Osteoblast (primary cell): ENCODE measurements at regions not wholly inside any gene's neighbourhood (a gene's known extent, or its start where the extent isn't known, plus 50 kb on each side); places are given as distances from the start of the nearest gene placed in this dataset.

Experiments
- DNase-seq: peaks from one replicate; pipeline ENCODE4 v3.0.0; 2011; ENCODE audit warnings: low spot score, mixed read lengths; ENCODE audit not compliant: insufficient read length; ENCODE audit errors: missing footprints
- H2AFZ ChIP-seq: 2 replicates; pipeline ENCODE4 v1.6.0; 2011; ENCODE audit warnings: mild to moderate bottlenecking, low read length
- H3K27ac ChIP-seq: 2 replicates; pipeline ENCODE4 v1.5.1; 2011; ENCODE audit warnings: mild to moderate bottlenecking, low read depth, low read length, moderate library complexity
- H3K27me3 ChIP-seq: 2 replicates; pipeline ENCODE4 v1.6.0; 2012; ENCODE audit warnings: mild to moderate bottlenecking, control low read depth, inconsistent platforms, low read length, moderate library complexity; ENCODE audit not compliant: insufficient read depth
- H3K36me3 ChIP-seq: 2 replicates; pipeline ENCODE4 v1.5.1; 2011; ENCODE audit warnings: mild to moderate bottlenecking, low read length, control low read depth, moderate library complexity; ENCODE audit not compliant: insufficient read depth
- H3K4me1 ChIP-seq: 2 replicates; pipeline ENCODE4 v1.5.1; 2011; ENCODE audit warnings: mild to moderate bottlenecking, low read length, control low read depth, moderate library complexity; ENCODE audit not compliant: insufficient read depth
- H3K4me2 ChIP-seq: 2 replicates; pipeline ENCODE4 v1.6.0; 2011; ENCODE audit warnings: mild to moderate bottlenecking, low read length; ENCODE audit not compliant: insufficient read depth
- H3K4me3 ChIP-seq: fragments of 200-600 bp; sonication (generic); 3 replicates; pipeline ENCODE4 v1.5.1; 2012; ENCODE audit warnings: mild to moderate bottlenecking, low read length, inconsistent platforms; ENCODE audit not compliant: insufficient read depth
- H3K79me2 ChIP-seq: 2 replicates; pipeline ENCODE4 v1.6.0; 2012; ENCODE audit warnings: mild to moderate bottlenecking, low read length, control low read depth, inconsistent platforms; ENCODE audit not compliant: insufficient read depth
- H3K9me3 ChIP-seq: 2 replicates; pipeline ENCODE4 v1.5.1; 2011; ENCODE audit warnings: low read depth, low read length, control low read depth
- H4K20me1 ChIP-seq: 2 replicates; pipeline ENCODE4 v1.6.0; 2012; ENCODE audit warnings: mild to moderate bottlenecking, low read length, control low read depth; ENCODE audit not compliant: insufficient read depth
- TF ChIP-seq, protein P1 (sequence below): IDR thresholded peaks from 2 replicates; pipeline ENCODE4 v1.5.1; 2011; ENCODE audit warnings: mild to moderate bottlenecking, low read depth, low read length, moderate library complexity; ENCODE audit errors: extremely low read depth

DNA sequence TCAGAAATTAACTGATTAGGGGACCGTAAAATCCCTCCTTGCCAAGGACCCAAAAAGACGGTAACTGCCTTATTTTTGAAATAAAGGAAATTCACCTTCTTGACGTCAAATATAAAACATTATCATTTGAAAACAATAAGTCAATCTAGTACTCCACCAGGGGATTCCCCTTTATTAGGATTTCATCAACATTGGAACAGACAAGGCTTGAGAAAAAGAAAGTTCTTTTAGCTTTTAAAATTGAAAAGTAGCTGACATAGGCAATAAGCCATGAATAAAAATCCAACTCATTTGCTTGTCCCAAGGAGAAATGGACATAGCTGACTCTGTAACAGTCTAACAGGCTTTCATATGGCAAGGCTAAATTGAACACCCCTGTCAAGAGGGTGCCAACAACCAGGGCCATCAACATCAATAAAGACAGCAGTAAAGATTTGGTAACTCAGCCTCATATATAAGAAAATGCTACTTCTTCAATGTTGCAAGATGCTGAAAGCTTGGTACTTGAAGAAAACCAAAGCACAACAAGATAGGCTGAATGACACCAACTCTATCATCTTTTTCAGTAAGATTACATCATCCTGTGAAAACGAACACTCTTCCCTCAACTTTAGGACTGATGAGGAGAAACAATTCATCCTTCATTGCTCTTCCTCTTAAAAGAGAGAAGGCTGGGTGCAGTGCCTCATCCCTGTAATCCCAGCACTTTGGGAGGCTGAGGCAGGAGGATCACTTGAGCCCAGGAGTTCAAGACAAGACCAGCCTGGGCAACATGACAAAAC, 121.0 kb upstream of the PRDM1 start:
- no peak overlapping the region for H3K4me3 ChIP-seq
- H3K36me3 ChIP-seq, result no peaks in the 10 kb centered on the region
- TF ChIP-seq, protein P1, sequence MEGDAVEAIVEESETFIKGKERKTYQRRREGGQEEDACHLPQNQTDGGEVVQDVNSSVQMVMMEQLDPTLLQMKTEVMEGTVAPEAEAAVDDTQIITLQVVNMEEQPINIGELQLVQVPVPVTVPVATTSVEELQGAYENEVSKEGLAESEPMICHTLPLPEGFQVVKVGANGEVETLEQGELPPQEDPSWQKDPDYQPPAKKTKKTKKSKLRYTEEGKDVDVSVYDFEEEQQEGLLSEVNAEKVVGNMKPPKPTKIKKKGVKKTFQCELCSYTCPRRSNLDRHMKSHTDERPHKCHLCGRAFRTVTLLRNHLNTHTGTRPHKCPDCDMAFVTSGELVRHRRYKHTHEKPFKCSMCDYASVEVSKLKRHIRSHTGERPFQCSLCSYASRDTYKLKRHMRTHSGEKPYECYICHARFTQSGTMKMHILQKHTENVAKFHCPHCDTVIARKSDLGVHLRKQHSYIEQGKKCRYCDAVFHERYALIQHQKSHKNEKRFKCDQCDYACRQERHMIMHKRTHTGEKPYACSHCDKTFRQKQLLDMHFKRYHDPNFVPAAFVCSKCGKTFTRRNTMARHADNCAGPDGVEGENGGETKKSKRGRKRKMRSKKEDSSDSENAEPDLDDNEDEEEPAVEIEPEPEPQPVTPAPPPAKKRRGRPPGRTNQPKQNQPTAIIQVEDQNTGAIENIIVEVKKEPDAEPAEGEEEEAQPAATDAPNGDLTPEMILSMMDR, result no peak
- no peaks in the 10 kb centered on the region for H3K4me1 ChIP-seq
- no peaks in the 10 kb centered on the region for H3K27me3 ChIP-seq
- no peaks in the 10 kb centered on the region for H4K20me1 ChIP-seq
- no peak overlapping the region for H3K4me2 ChIP-seq
- no peak overlapping the region for H3K27ac ChIP-seq
- H3K79me2 ChIP-seq, result no peaks in the 10 kb centered on the region
- no peak for DNase-seq
- H3K9me3 ChIP-seq, result no peaks in the 10 kb centered on the region
- H2AFZ ChIP-seq, result no peak overlapping the region

DNA sequence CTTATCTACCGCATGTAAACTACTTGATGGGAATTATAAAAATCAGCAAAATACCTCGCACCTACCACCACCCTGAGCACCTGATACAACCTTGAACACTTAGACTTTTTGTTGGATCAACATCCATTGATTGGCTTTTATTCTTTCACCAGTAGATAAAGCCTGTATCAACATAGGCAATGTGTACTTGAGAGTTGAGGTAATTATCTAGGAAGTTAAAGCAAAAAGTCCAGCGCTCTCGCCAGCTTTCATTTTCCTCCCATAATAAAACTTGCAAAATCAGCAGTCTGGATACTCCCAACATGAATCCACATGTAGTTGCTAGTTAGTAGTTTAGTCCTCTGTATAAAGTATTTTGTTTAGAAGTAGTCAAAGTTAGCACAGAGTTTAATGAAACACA, 132.0 kb upstream of the PRDM1 start:
- H3K27me3 ChIP-seq, result no peaks in the 10 kb centered on the region
- no peak overlapping the region for H3K4me2 ChIP-seq
- no peaks in the 10 kb centered on the region for H3K4me1 ChIP-seq
- H4K20me1 ChIP-seq, result no peaks in the 10 kb centered on the region
- no peak overlapping the region for H3K4me3 ChIP-seq
- no peaks in the 10 kb centered on the region for H3K36me3 ChIP-seq
- TF ChIP-seq, protein P1, result no peak
- no peak overlapping the region for H2AFZ ChIP-seq
- DNase-seq, result no peak
- no peak overlapping the region for H3K27ac ChIP-seq
- no peaks in the 10 kb centered on the region for H3K9me3 ChIP-seq
- H3K79me2 ChIP-seq, result no peaks in the 10 kb centered on the region

DNA sequence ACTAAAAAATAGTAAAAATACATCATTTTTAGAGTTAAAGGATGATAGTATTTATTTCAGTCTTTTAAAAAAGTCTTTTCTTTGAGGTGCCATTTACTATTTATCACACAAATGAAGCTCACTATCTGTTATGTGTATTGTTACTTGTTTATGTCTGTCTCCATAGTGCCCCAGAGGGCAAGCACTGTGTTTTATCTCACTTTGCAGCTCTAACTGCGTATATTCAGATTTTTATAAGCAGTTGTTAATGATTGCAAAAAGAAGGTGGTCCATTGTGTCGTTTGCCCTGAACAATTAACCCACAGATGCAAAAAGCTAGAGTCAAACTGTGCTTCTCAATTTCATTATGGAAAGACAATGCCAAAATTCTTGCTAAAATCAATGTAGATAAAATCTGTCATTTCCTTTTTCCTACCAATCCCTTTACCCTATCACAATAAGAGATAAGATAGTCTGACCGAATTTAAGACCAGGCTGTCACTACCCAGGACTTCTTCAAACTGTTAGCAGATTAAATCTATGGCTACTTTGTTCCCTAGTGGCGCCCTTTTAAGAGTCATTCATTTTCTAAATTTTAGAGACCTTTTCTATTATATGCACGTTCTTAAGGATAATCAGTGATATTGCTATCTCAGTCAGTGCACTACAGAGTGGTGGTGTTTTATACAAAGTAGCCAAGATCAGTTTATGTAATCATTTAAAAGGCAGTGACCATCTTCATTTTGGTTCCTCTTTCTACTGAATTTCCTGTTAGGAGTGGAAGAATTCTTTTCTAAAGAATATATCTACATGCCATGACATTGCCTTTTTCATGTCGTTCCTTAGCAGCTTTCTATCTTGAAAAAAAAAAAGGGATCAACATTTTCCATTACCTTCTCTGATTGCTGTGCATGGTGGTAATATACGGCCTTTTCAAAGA, 133.1 kb upstream of the PRDM1 start:
- no peaks in the 10 kb centered on the region for H4K20me1 ChIP-seq
- no peaks in the 10 kb centered on the region for H3K79me2 ChIP-seq
- H3K4me1 ChIP-seq, result no peaks in the 10 kb centered on the region
- TF ChIP-seq, protein P1, result no peak
- H2AFZ ChIP-seq, result no peak overlapping the region
- no peaks in the 10 kb centered on the region for H3K27me3 ChIP-seq
- H3K4me2 ChIP-seq, result no peak overlapping the region
- H3K9me3 ChIP-seq, result no peaks in the 10 kb centered on the region
- no peak overlapping the region for H3K27ac ChIP-seq
- H3K36me3 ChIP-seq, result no peaks in the 10 kb centered on the region
- no peak for DNase-seq
- H3K4me3 ChIP-seq, result no peak overlapping the region

DNA sequence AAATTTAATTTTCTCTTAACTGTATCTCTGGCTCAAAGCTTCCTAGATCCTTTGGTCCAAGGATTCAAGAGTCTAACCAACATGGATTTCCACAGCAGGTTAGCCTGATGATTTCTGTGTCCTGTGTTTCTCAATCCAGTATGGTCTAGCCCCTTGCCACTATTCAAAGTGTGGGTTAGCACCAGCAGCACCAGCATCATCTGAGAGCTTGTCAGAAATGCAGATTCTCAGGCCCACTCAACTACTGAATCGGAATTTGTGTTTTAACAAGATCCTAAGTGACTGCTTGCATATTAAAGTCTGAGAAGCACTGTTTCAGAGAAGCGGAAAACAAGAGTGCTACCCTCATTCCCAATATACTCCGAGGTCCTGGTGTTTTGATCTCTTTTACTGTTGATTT, 133.8 kb upstream of the PRDM1 start:
- Histone ChIP-seq H2AFZ (no peak overlapping the region), H3K4me1 (no peaks in the 10 kb centered on the region), H3K4me3 (no peak overlapping the region), H3K9me3 (no peaks in the 10 kb centered on the region), H3K36me3 (no peaks in the 10 kb centered on the region), H3K79me2 (no peaks in the 10 kb centered on the region), H4K20me1 (no peaks in the 10 kb centered on the region), H3K4me2 (no peak overlapping the region), H3K27ac (no peak overlapping the region), H3K27me3 (no peaks in the 10 kb centered on the region)
- TF ChIP-seq, protein P1, result no peak
- DNase-seq, result no peak
